Keratinocyte (primary cell): ENCODE measurements at regions not wholly inside any gene's neighbourhood (a gene's known extent, or its start where the extent isn't known, plus 50 kb on each side); places are given as distances from the start of the nearest gene placed in this dataset.

Experiments
- DNase-seq: peaks from one replicate; pipeline ENCODE4 v3.0.0-alpha.2; 2011; ENCODE audit warnings: low read depth, missing footprints, low spot score
- FAIRE-seq: peaks from 2 replicates; lab custom pipeline; 2011; peaks lifted over from hg19 to GRCh38; lab: Jason Lieb, UNC
- H2AFZ ChIP-seq: 2 replicates; pipeline ENCODE4 v1.6.0; 2012; ENCODE audit warnings: low read length, control low read depth, inconsistent platforms; ENCODE audit not compliant: control insufficient read depth
- H3K27ac ChIP-seq: 2 replicates; pipeline ENCODE4 v1.5.1; 2011; ENCODE audit warnings: low read length; ENCODE audit not compliant: control insufficient read depth, insufficient read depth
- H3K27me3 ChIP-seq: 3 replicates; pipeline ENCODE4 v1.6.0; 2011; ENCODE audit warnings: low read length; ENCODE audit not compliant: control insufficient read depth, insufficient read depth; ENCODE audit errors: extremely low read depth
- H3K36me3 ChIP-seq, 2 experiments: 2 replicates in 1 of 2; 3 replicates in 1 of 2; pipeline ENCODE4 v1.5.1; 2011; ENCODE audit warnings: low read length in 2 of 2, mild to moderate bottlenecking in 1 of 2; ENCODE audit not compliant: control insufficient read depth in 2 of 2, insufficient read depth in 2 of 2; ENCODE audit errors: extremely low read depth in 1 of 2
- H3K4me1 ChIP-seq: 3 replicates; pipeline ENCODE4 v1.5.1; 2011; ENCODE audit warnings: low read length; ENCODE audit not compliant: control insufficient read depth, insufficient read depth; ENCODE audit errors: extremely low read depth
- H3K4me2 ChIP-seq: 3 replicates; pipeline ENCODE4 v1.6.0; 2011; ENCODE audit warnings: low read depth, low read length; ENCODE audit not compliant: control insufficient read depth, insufficient read depth; ENCODE audit errors: extremely low read depth
- H3K4me3 ChIP-seq, 3 experiments: fragments of 200-600 bp in 1 of 3; sonication (generic) in 1 of 3; 2 replicates in 2 of 3; 3 replicates in 1 of 3; pipeline ENCODE4 v1.5.1; 2011 to 2016; ENCODE audit warnings: low read length in 3 of 3, mild to moderate bottlenecking in 3 of 3, control low read depth in 2 of 3, inconsistent platforms in 1 of 3, low read depth in 1 of 3, mixed read lengths in 1 of 3, mixed run types in 1 of 3, moderate library complexity in 1 of 3; ENCODE audit not compliant: control insufficient read depth in 2 of 3, insufficient read depth in 2 of 3; ENCODE audit errors: extremely low read depth in 1 of 3
- H3K79me2 ChIP-seq: 2 replicates; pipeline ENCODE4 v1.6.0; 2012; ENCODE audit warnings: low read length; ENCODE audit not compliant: control insufficient read depth, insufficient read depth
- H3K9ac ChIP-seq: 3 replicates; pipeline ENCODE4 v1.6.0; 2011; ENCODE audit warnings: low read length; ENCODE audit not compliant: control insufficient read depth, insufficient read depth; ENCODE audit errors: extremely low read depth
- H3K9me1 ChIP-seq: 3 replicates; pipeline ENCODE4 v1.6.0; 2011; ENCODE audit warnings: low read length; ENCODE audit not compliant: control insufficient read depth, insufficient read depth; ENCODE audit errors: extremely low read depth
- H3K9me3 ChIP-seq: 2 replicates; pipeline ENCODE4 v1.5.1; 2012; ENCODE audit warnings: low read depth, low read length; ENCODE audit not compliant: control insufficient read depth
- H4K20me1 ChIP-seq: 3 replicates; pipeline ENCODE4 v1.6.0; 2011; ENCODE audit warnings: low read length; ENCODE audit not compliant: control insufficient read depth, insufficient read depth; ENCODE audit errors: extremely low read depth
- EZH2 ChIP-seq: IDR thresholded peaks from one replicate; pipeline ENCODE4 v1.6.1; 2012; ENCODE audit warnings: inconsistent platforms, mild to moderate bottlenecking, low read length, moderate library complexity
- dilution Hi-C: fragments of 300-500 bp; cut with MboI; formaldehyde crosslinking; loops from one replicate; pipeline ENCODE4 v1.7.0; 2020; ENCODE audit warnings: low sequenced_read_pairs; ENCODE audit not compliant: extremely low pct_ligation_motif_present
- TF ChIP-seq, protein P1 (sequence below), 3 experiments: IDR thresholded peaks in 1 of 3; conservative IDR thresholded peaks in 1 of 3; optimal IDR thresholded peaks in 1 of 3; 2 replicates in 2 of 3; 3 replicates in 1 of 3; pipeline versions ENCODE3 to v1.5.1; 2011; ENCODE audit warnings: low read length in 3 of 3, mild to moderate bottlenecking in 3 of 3, moderate library complexity in 2 of 3, control low read depth in 1 of 3, inconsistent platforms in 1 of 3; ENCODE audit not compliant: insufficient read depth in 2 of 3; ENCODE audit errors: extremely low read depth in 1 of 3

GRCh38 chr13:105363261-105364190 is 1171.9 kb downstream of the EFNB2 start:
- no peaks in the 10 kb centered on the region for H3K9me1 ChIP-seq
- no peak overlapping the region for H2AFZ ChIP-seq
- no peak overlapping the region for H3K9ac ChIP-seq
- dilution Hi-C loops: no loop called here
- H3K4me2 ChIP-seq: no peak overlapping the region
- H3K4me1 ChIP-seq: no peaks in the 10 kb centered on the region
- FAIRE-seq: no peak
- no peak for DNase-seq
- TF ChIP-seq, protein P1, sequence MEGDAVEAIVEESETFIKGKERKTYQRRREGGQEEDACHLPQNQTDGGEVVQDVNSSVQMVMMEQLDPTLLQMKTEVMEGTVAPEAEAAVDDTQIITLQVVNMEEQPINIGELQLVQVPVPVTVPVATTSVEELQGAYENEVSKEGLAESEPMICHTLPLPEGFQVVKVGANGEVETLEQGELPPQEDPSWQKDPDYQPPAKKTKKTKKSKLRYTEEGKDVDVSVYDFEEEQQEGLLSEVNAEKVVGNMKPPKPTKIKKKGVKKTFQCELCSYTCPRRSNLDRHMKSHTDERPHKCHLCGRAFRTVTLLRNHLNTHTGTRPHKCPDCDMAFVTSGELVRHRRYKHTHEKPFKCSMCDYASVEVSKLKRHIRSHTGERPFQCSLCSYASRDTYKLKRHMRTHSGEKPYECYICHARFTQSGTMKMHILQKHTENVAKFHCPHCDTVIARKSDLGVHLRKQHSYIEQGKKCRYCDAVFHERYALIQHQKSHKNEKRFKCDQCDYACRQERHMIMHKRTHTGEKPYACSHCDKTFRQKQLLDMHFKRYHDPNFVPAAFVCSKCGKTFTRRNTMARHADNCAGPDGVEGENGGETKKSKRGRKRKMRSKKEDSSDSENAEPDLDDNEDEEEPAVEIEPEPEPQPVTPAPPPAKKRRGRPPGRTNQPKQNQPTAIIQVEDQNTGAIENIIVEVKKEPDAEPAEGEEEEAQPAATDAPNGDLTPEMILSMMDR (optimal IDR thresholded peaks at IDR 0.05 in 1 of 3, IDR thresholded peaks at IDR 0.05 in 1 of 3, conservative IDR thresholded peaks at IDR 0.05 in 1 of 3; ENCODE audit: extremely low read depth in 1 of 3, insufficient read depth in 2 of 3, low read length in 3 of 3): no peak
- no peak for TF ChIP-seq EZH2
- no peaks in the 10 kb centered on the region for H3K36me3 ChIP-seq
- no peaks in the 10 kb centered on the region for H4K20me1 ChIP-seq
- no peaks in the 10 kb centered on the region for H3K27me3 ChIP-seq
- no peaks in the 10 kb centered on the region for H3K79me2 ChIP-seq
- no peaks in the 10 kb centered on the region for H3K9me3 ChIP-seq
- H3K4me3 ChIP-seq: no peak overlapping the region
- H3K27ac ChIP-seq: no peak overlapping the region

DNA sequence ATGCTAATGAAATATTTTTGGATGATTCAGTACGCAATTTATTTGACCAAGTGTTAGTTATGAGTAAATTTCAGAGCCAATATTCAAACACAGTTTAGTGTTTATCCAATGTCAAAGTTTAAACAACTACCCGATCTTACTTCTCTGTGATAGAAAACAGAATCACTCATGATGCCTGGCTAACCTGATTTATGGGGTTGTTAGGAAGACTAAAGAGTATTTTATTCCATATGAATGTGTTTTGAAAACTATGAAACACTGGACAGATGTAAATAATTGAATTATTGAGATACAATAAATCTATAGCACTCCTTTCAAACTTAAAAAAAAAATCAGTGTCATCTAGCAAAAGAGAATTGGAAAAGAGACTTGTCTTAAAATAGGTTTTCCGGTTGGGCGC is 1181.8 kb downstream of the EFNB2 start:
- DNase-seq (no peak), FAIRE-seq (no peak)
- H3K79me2 ChIP-seq: no peaks in the 10 kb centered on the region
- H3K4me3 ChIP-seq: no peak overlapping the region
- H3K9me3 ChIP-seq: no peaks in the 10 kb centered on the region
- no peak overlapping the region for H3K27ac ChIP-seq
- no peak overlapping the region for H3K9ac ChIP-seq
- TF ChIP-seq EZH2: no peak
- TF ChIP-seq, protein P1 (optimal IDR thresholded peaks at IDR 0.05 in 1 of 3, IDR thresholded peaks at IDR 0.05 in 1 of 3, conservative IDR thresholded peaks at IDR 0.05 in 1 of 3; ENCODE audit: extremely low read depth in 1 of 3, insufficient read depth in 2 of 3, low read length in 3 of 3): no peak
- no peaks in the 10 kb centered on the region for H4K20me1 ChIP-seq
- no peaks in the 10 kb centered on the region for H3K9me1 ChIP-seq
- H3K4me1 ChIP-seq: no peaks in the 10 kb centered on the region
- no peak overlapping the region for H2AFZ ChIP-seq
- dilution Hi-C loops: no loop called here
- H3K27me3 ChIP-seq: no peaks in the 10 kb centered on the region
- H3K36me3 ChIP-seq: no peaks in the 10 kb centered on the region
- no peak overlapping the region for H3K4me2 ChIP-seq
